ENCODE measurements at regions not wholly inside any gene's neighbourhood (a gene's known extent, or its start where the extent isn't known, plus 50 kb on each side); places are given as distances from the start of the nearest gene placed in this dataset.

DNA sequence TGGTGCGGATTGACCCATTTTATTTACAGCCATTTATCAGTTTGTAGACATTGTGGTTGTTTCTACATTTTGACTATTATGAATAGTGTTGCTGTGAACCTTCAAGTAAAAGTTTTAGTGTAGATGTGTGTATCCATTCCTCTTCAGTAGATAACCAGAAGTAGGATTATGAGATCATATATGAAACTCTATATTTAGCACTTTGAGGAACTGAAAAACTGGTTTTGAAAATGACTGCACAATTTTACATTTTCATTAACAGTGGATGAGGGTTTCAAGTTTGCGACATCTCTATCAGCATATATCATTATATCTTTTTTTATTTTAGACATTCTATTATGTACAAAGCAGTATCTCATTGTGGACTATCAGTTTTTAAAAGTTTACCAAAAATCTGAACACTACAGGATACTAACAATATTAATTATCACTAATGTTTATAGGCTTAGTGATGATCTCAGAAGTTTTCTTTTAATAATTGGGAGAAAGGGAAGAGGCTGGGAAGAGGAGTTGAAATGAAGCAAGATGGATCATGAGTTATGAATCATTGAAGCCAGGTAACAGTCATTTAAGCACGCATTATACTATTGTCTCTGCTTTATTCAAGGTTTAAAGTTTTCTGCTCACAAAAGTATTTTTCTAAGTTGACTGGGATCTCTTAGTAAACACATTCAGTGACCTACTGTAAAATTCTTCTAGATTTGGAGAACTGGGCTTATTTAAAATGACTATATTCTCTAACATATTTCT, 329.0 kb upstream of the LRATD1 start:
- no TSS peak for BruUV-seq (replicated peaks)
- Histone ChIP-seq H3K36me3 (replicated peaks in 1 of 2; ENCODE audit: control insufficient read depth in 1 of 2, insufficient read depth in 2 of 2, low read length in 2 of 2) (no peaks in the 10 kb centered on the region), H3K4me3 (replicated peaks in 1 of 3; ENCODE audit: insufficient read depth in 1 of 3, low read depth in 2 of 3, low read length in 3 of 3) (no peak overlapping the region), H3K9me3 (ENCODE audit: low read length) (peaks cover 82% of the 10 kb centered on the region), H3K79me2 (ENCODE audit: insufficient read depth, low read length) (no peaks in the 10 kb centered on the region), H2AFZ (ENCODE audit: low read length) (no peak overlapping the region), H3K4me1 (ENCODE audit: insufficient read depth, low read length) (no peaks in the 10 kb centered on the region), H3K4me2 (ENCODE audit: low read depth, low read length) (no peak overlapping the region), H3K9ac (ENCODE audit: insufficient read depth, low read depth, low read length) (no peak overlapping the region), H3K27ac (ENCODE audit: extremely low read length, insufficient read depth, low read length) (no peak overlapping the region), H4K20me1 (ENCODE audit: insufficient read depth, low read length) (no peaks in the 10 kb centered on the region), H3K27me3 (ENCODE audit: control insufficient read depth in 1 of 2, insufficient read depth in 2 of 2, low read length in 2 of 2) (no peaks in the 10 kb centered on the region)
- FAIRE-seq = no peak
- TF ChIP-seq RFX1 (IDR thresholded peaks at IDR 0.05) (no peak), ZSCAN12 (CRISPR knock-in tag; IDR thresholded peaks at IDR 0.05) (no peak), ARNT2 (CRISPR knock-in tag; IDR thresholded peaks at IDR 0.05; ENCODE audit: low read depth) (no peak), RFXANK (CRISPR knock-in tag; IDR thresholded peaks at IDR 0.05) (no peak), PAF1 (CRISPR knock-in tag; IDR thresholded peaks at IDR 0.05) (no peak), ZNF550 (CRISPR knock-in tag; IDR thresholded peaks at IDR 0.05; ENCODE audit: borderline replicate concordance) (no peak), ZBTB3 (CRISPR knock-in tag; IDR thresholded peaks at IDR 0.05; ENCODE audit: borderline replicate concordance, low read depth) (no peak)
- TF ChIP-seq, protein P1, sequence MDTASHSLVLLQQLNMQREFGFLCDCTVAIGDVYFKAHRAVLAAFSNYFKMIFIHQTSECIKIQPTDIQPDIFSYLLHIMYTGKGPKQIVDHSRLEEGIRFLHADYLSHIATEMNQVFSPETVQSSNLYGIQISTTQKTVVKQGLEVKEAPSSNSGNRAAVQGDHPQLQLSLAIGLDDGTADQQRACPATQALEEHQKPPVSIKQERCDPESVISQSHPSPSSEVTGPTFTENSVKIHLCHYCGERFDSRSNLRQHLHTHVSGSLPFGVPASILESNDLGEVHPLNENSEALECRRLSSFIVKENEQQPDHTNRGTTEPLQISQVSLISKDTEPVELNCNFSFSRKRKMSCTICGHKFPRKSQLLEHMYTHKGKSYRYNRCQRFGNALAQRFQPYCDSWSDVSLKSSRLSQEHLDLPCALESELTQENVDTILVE (CRISPR knock-in tag; IDR thresholded peaks at IDR 0.05) = no peak
- no peak for DNase-seq (ENCODE audit: low spot score)
- ChIA-PET CTCF (ENCODE audit: low intra/inter-chr PET ratio, low total read pairs) (no interaction called here), POLR2A (no interaction called here)
- WGBS (ENCODE audit: low lambda C conversion rate) = 39% methylated on average over 3 of the region's 3 CpGs
- intact Hi-C loops (cut with micrococcal nuclease; ENCODE audit: unreplicated experiment) = no loop called here
- in situ Hi-C loops (cut with HindIII; ENCODE audit: extremely low pct_ligation_motif_present, low pct_unique_long_range_greater_than_20kb) = no loop called here
- ATAC-seq = no peak

DNA sequence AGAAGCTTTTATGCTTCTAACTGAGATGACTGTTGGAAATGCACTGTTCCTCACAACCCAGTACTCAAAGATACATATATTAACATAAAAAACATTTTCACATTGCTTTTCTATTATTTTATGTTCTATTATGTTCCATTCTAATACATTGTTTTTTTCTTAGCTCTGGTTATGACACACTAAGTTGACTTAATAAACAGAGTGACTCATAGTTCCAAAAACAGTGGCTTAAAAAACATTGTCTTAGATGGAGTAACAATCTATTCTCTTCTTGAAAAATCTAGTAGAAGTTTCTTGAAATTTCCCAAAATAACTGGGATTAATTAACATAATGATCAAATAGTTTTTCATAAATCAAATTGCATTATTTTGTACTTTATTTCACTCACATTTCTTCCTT, 328.2 kb upstream of the LRATD1 start:
- ATAC-seq = no peak
- no peak for FAIRE-seq
- H2AFZ ChIP-seq (ENCODE audit: low read length) = no peak overlapping the region
- H3K36me3 ChIP-seq (replicated peaks in 1 of 2; ENCODE audit: control insufficient read depth in 1 of 2, insufficient read depth in 2 of 2, low read length in 2 of 2) = no peaks in the 10 kb centered on the region
- no peaks in the 10 kb centered on the region for H3K79me2 ChIP-seq (ENCODE audit: insufficient read depth, low read length)
- no peak overlapping the region for H3K27ac ChIP-seq (ENCODE audit: extremely low read length, insufficient read depth, low read length)
- no peak overlapping the region for H3K4me3 ChIP-seq (replicated peaks in 1 of 3; ENCODE audit: insufficient read depth in 1 of 3, low read depth in 2 of 3, low read length in 3 of 3)
- H3K4me2 ChIP-seq (ENCODE audit: low read depth, low read length) = no peak overlapping the region
- intact Hi-C loops (cut with micrococcal nuclease; ENCODE audit: unreplicated experiment) (no loop called here), in situ Hi-C loops (cut with HindIII; ENCODE audit: extremely low pct_ligation_motif_present, low pct_unique_long_range_greater_than_20kb) (no loop called here)
- no peak for DNase-seq (ENCODE audit: low spot score)
- no peaks in the 10 kb centered on the region for H3K27me3 ChIP-seq (ENCODE audit: control insufficient read depth in 1 of 2, insufficient read depth in 2 of 2, low read length in 2 of 2)
- no peaks in the 10 kb centered on the region for H3K4me1 ChIP-seq (ENCODE audit: insufficient read depth, low read length)
- H3K9me3 ChIP-seq (ENCODE audit: low read length) = peaks cover 83% of the 10 kb centered on the region
- BruUV-seq (replicated peaks) = no TSS peak
- CTCF ChIA-PET (ENCODE audit: low intra/inter-chr PET ratio, low total read pairs) = no interaction called here
- H4K20me1 ChIP-seq (ENCODE audit: insufficient read depth, low read length) = no peaks in the 10 kb centered on the region
- no peak overlapping the region for H3K9ac ChIP-seq (ENCODE audit: insufficient read depth, low read depth, low read length)
- POLR2A ChIA-PET = no interaction called here
- no peak for TF ChIP-seq TBX3 (IDR thresholded peaks at IDR 0.05; ENCODE audit: borderline replicate concordance)
- no peak for TF ChIP-seq NR1H2 (CRISPR knock-in tag; IDR thresholded peaks at IDR 0.05; ENCODE audit: borderline replicate concordance, low read depth)
- no peak for TF ChIP-seq ZNF3 (CRISPR knock-in tag; IDR thresholded peaks at IDR 0.05)
- TF ChIP-seq SRSF1 (optimal IDR thresholded peaks at IDR 0.05; ENCODE audit: low read depth, low read length) = no peak
- TF ChIP-seq, protein P2, sequence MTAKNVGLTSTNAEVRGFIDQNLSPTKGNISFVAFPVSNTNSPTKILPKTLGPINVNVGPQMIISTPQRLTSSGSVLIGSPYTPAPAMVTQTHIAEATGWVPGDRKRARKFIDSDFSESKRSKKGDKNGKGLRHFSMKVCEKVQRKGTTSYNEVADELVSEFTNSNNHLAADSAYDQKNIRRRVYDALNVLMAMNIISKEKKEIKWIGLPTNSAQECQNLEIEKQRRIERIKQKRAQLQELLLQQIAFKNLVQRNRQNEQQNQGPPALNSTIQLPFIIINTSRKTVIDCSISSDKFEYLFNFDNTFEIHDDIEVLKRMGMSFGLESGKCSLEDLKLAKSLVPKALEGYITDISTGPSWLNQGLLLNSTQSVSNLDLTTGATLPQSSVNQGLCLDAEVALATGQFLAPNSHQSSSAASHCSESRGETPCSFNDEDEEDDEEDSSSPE (CRISPR knock-in tag; IDR thresholded peaks at IDR 0.05) = no peak
- TF ChIP-seq ZNF484 (CRISPR knock-in tag; IDR thresholded peaks at IDR 0.05; ENCODE audit: borderline replicate concordance, low read depth) = no peak
- no peak for TF ChIP-seq PHF20 (CRISPR knock-in tag; IDR thresholded peaks at IDR 0.05)
- TF ChIP-seq ZNF619 (CRISPR knock-in tag; IDR thresholded peaks at IDR 0.05) = no peak
- no peak for TF ChIP-seq ZNF251 (CRISPR knock-in tag; IDR thresholded peaks at IDR 0.05)
- TF ChIP-seq, protein P3, sequence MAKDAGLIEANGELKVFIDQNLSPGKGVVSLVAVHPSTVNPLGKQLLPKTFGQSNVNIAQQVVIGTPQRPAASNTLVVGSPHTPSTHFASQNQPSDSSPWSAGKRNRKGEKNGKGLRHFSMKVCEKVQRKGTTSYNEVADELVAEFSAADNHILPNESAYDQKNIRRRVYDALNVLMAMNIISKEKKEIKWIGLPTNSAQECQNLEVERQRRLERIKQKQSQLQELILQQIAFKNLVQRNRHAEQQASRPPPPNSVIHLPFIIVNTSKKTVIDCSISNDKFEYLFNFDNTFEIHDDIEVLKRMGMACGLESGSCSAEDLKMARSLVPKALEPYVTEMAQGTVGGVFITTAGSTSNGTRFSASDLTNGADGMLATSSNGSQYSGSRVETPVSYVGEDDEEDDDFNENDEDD (CRISPR knock-in tag; IDR thresholded peaks at IDR 0.05; ENCODE audit: borderline replicate concordance) = no peak

All from HepG2 (cell line).